ENCODE measurements at regions not wholly inside any gene's neighbourhood (a gene's known extent, or its start where the extent isn't known, plus 50 kb on each side); places are given as distances from the start of the nearest gene placed in this dataset.

DNA sequence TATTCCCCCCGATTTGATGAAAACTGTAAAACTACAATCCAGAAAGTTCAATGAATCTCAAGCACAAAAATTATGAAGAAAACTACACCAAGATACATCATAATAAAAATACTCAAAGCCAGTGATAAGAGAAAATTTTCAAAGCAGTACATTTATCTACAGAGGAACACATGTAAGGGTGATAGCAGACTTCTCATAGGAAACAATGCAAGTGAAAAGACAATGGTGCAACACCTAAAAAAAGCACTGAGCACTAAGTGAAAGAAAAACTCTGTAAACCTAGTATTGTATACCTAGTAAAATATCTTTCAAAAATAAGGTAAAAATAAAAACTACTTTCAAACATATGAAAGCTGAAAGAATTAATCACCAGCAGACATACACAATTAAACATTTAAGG lies 76.1 kb upstream of the IRF2BP2 start:
- TF ChIP-seq ZBTB7A (IDR thresholded peaks at IDR 0.05; ENCODE audit: low read depth) (no peak), EP300 (IDR thresholded peaks at IDR 0.05; ENCODE audit: borderline replicate concordance) (no peak), TAF1 (IDR thresholded peaks at IDR 0.05; ENCODE audit: low read depth) (no peak), TEAD4 (IDR thresholded peaks at IDR 0.05) (no peak), NFIC (IDR thresholded peaks at IDR 0.05) (no peak), FOXM1 (IDR thresholded peaks at IDR 0.05; ENCODE audit: borderline replicate concordance, low read depth) (no peak), EGR1 (IDR thresholded peaks at IDR 0.05) (no peak), RAD21 (IDR thresholded peaks at IDR 0.05; ENCODE audit: low read depth) (no peak)

DNA sequence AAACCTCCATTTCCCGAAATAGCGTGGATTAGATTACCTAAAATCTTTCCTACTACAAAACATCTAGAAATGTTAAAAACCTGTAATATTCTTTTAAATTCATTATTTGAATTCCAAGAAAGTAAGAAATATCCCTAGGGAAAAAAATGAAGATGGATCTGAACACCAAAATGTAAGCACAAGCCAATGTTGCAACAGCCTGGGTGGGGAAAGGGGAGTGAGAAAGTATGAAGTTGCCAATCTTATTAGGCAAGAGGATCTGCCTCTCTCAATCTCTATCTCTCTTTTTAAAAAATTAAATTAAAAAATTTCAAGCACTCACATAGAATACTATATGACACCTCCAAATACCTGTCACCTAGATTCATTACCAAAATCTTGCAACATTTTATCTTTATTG lies 74.9 kb upstream of the IRF2BP2 start:
- TF ChIP-seq, protein P1, sequence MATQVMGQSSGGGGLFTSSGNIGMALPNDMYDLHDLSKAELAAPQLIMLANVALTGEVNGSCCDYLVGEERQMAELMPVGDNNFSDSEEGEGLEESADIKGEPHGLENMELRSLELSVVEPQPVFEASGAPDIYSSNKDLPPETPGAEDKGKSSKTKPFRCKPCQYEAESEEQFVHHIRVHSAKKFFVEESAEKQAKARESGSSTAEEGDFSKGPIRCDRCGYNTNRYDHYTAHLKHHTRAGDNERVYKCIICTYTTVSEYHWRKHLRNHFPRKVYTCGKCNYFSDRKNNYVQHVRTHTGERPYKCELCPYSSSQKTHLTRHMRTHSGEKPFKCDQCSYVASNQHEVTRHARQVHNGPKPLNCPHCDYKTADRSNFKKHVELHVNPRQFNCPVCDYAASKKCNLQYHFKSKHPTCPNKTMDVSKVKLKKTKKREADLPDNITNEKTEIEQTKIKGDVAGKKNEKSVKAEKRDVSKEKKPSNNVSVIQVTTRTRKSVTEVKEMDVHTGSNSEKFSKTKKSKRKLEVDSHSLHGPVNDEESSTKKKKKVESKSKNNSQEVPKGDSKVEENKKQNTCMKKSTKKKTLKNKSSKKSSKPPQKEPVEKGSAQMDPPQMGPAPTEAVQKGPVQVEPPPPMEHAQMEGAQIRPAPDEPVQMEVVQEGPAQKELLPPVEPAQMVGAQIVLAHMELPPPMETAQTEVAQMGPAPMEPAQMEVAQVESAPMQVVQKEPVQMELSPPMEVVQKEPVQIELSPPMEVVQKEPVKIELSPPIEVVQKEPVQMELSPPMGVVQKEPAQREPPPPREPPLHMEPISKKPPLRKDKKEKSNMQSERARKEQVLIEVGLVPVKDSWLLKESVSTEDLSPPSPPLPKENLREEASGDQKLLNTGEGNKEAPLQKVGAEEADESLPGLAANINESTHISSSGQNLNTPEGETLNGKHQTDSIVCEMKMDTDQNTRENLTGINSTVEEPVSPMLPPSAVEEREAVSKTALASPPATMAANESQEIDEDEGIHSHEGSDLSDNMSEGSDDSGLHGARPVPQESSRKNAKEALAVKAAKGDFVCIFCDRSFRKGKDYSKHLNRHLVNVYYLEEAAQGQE (IDR thresholded peaks at IDR 0.05; ENCODE audit: low read depth), result no peak
- TF ChIP-seq ZBTB7A (IDR thresholded peaks at IDR 0.05; ENCODE audit: low read depth) (no peak), EP300 (IDR thresholded peaks at IDR 0.05; ENCODE audit: borderline replicate concordance) (no peak), TAF1 (IDR thresholded peaks at IDR 0.05; ENCODE audit: low read depth) (no peak), FOXM1 (IDR thresholded peaks at IDR 0.05; ENCODE audit: borderline replicate concordance, low read depth) (no peak), TEAD4 (IDR thresholded peaks at IDR 0.05) (no peak), TCF12 (IDR thresholded peaks at IDR 0.05; ENCODE audit: low read depth) (no peak), CEBPB (IDR thresholded peaks at IDR 0.05) (no peak), CREB1 (IDR thresholded peaks at IDR 0.05; ENCODE audit: low read depth) (no peak), NFIC (IDR thresholded peaks at IDR 0.05) (no peak), YY1 (IDR thresholded peaks at IDR 0.05; ENCODE audit: low read depth) (no peak), RAD21 (IDR thresholded peaks at IDR 0.05; ENCODE audit: low read depth) (no peak), EGR1 (IDR thresholded peaks at IDR 0.05) (no peak)
- TF ChIP-seq, protein P2, sequence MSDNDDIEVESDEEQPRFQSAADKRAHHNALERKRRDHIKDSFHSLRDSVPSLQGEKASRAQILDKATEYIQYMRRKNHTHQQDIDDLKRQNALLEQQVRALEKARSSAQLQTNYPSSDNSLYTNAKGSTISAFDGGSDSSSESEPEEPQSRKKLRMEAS (IDR thresholded peaks at IDR 0.05), result no peak
- TF ChIP-seq, protein P3, sequence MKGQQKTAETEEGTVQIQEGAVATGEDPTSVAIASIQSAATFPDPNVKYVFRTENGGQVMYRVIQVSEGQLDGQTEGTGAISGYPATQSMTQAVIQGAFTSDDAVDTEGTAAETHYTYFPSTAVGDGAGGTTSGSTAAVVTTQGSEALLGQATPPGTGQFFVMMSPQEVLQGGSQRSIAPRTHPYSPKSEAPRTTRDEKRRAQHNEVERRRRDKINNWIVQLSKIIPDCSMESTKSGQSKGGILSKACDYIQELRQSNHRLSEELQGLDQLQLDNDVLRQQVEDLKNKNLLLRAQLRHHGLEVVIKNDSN (IDR thresholded peaks at IDR 0.05), result no peak

DNA sequence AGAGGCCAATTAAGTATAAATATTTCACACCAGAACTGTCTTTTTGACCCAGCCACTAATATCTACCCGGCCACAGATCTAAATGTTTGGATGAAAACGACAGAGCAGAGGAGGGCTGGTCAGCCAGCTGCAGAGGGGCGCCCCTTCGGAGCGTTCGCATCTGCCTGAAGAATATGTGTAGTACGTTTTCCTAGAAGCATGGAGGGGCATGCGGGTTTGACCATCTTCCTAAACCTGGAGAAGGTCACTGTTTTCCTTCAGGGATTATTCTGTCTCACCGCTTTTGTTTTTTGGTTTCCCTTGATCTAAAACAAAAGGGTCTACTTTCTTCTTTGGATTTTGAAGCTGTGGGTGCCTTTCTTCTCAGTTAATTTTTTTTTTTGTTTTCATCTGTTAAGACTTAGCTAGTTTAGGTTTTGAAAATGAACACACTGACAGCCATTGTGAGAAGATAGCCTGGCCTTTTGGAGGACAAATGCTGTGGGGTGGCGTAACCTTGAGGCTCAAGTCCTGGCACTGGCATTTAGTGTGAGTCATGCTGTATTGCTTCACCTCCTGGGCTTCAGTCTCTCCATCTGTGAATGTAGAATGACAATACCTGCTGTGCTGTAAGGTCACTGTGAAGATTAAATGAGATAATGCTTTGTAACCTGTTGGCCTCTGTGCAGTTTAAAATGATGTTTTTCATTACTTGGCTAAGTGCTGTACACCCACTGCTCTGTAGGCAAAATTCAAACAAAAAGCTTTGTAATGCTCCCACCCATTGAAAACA lies 74.1 kb upstream of the IRF2BP2 start:
- TF ChIP-seq, protein P1 (IDR thresholded peaks at IDR 0.05; ENCODE audit: low read depth), result no peak
- TF ChIP-seq, protein P3 (IDR thresholded peaks at IDR 0.05), result no peak
- TF ChIP-seq ZBTB7A (IDR thresholded peaks at IDR 0.05; ENCODE audit: low read depth), result no peak
- peak; percentile 35; the same call in 1 of the 2 replicates for TF ChIP-seq EP300 (IDR thresholded peaks at IDR 0.05; ENCODE audit: borderline replicate concordance)
- TF ChIP-seq RAD21 (IDR thresholded peaks at IDR 0.05; ENCODE audit: low read depth), result peak; percentile 22; the same call in 1 of the 2 replicates
- TF ChIP-seq EGR1 (IDR thresholded peaks at IDR 0.05), result no peak
- peak; percentile 84 for TF ChIP-seq NFIC (IDR thresholded peaks at IDR 0.05)
- peak; percentile 99 for TF ChIP-seq CEBPB (IDR thresholded peaks at IDR 0.05)
- no peak for TF ChIP-seq FOXM1 (IDR thresholded peaks at IDR 0.05; ENCODE audit: borderline replicate concordance, low read depth)
- TF ChIP-seq, protein P2 (IDR thresholded peaks at IDR 0.05), result peak; percentile 42; the same call in 1 of the 2 replicates
- TF ChIP-seq YY1 (IDR thresholded peaks at IDR 0.05; ENCODE audit: low read depth), result no peak
- peak; percentile 67; the same call in 1 of the 2 replicates for TF ChIP-seq TEAD4 (IDR thresholded peaks at IDR 0.05)
- TF ChIP-seq CREB1 (IDR thresholded peaks at IDR 0.05; ENCODE audit: low read depth), result no peak
- peak; percentile 59; the same call in 1 of the 2 replicates for TF ChIP-seq TCF12 (IDR thresholded peaks at IDR 0.05; ENCODE audit: low read depth)
- TF ChIP-seq TAF1 (IDR thresholded peaks at IDR 0.05; ENCODE audit: low read depth), result no peak

DNA sequence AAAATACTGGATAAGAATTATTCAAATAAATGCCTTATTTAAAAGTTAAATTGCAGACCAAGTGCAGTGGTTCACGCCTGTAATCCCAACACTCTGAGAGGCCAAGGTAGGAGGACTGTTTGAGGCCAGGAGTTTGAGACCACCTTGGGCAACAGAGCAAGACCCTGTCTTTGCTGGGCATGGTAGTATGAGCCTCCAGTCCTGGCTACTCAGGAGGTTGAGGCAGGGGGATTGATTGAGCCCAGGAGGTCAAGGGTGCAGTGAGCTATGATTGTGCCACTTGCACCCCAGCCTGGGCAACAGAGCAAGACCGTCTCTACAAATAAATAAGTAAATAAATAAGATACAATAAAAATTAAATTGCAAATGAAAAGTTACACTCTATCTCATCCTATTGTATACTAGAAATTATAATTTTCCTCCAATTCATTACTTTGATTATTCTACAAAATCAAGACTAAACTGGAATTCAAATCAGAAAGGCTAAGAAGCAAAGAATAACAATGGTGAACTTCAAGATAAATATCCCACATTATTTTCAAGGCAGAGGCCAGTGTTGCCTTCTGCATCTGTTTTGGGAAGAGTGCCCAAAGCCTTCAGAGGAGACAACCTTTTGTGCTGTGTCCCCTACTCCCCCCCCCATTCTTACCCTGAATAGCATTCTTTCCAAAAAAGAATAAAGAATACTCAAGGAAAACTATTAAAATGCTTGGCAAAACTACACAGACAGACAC lies 73.3 kb upstream of the IRF2BP2 start:
- TF ChIP-seq CREB1 (IDR thresholded peaks at IDR 0.05; ENCODE audit: low read depth) (no peak), TAF1 (IDR thresholded peaks at IDR 0.05; ENCODE audit: low read depth) (no peak), TEAD4 (IDR thresholded peaks at IDR 0.05) (no peak), EP300 (IDR thresholded peaks at IDR 0.05; ENCODE audit: borderline replicate concordance) (no peak), FOXM1 (IDR thresholded peaks at IDR 0.05; ENCODE audit: borderline replicate concordance, low read depth) (no peak), YY1 (IDR thresholded peaks at IDR 0.05; ENCODE audit: low read depth) (no peak), NFIC (IDR thresholded peaks at IDR 0.05) (no peak), TCF12 (IDR thresholded peaks at IDR 0.05; ENCODE audit: low read depth) (no peak), CEBPB (IDR thresholded peaks at IDR 0.05) (no peak), EGR1 (IDR thresholded peaks at IDR 0.05) (no peak), RAD21 (IDR thresholded peaks at IDR 0.05; ENCODE audit: low read depth) (no peak), ZBTB7A (IDR thresholded peaks at IDR 0.05; ENCODE audit: low read depth) (no peak)
- TF ChIP-seq, protein P1 (IDR thresholded peaks at IDR 0.05; ENCODE audit: low read depth), result no peak
- TF ChIP-seq, protein P3 (IDR thresholded peaks at IDR 0.05), result no peak
- TF ChIP-seq, protein P2 (IDR thresholded peaks at IDR 0.05), result no peak
